PC-3 (cell line): ENCODE measurements at regions not wholly inside any gene's neighbourhood (a gene's known extent, or its start where the extent isn't known, plus 50 kb on each side); places are given as distances from the start of the nearest gene placed in this dataset.

Source experiments
- ATAC-seq: fragments of 200-7000 bp; cut with Tn5 transposase; 2 replicates; pipeline ENCODE4 v1.9.1; 2020; ENCODE audit warnings: mild to moderate bottlenecking, moderate library complexity
- BruUV-seq: library from RNA; stranded (reverse); fragments of 400-500 nt; replicated peaks from 2 replicates; lab custom pipeline; 2021; lab: Mats Ljungman, UMichigan
- CTCF ChIA-PET: fragments of 300-600 bp; sonication (Branson Sonifier 250); formaldehyde crosslinking; loops from one replicate; lab custom pipeline; 2022; ENCODE audit warnings: antibody characterized with exemption; lab: Charles Lee
- POLR2A ChIA-PET: fragments of 300-600 bp; sonication (Branson Sonifier 250); formaldehyde crosslinking; loops from one replicate; lab custom pipeline; 2022; ENCODE audit warnings: antibody characterized with exemption; ENCODE audit not compliant: unreplicated experiment; lab: Charles Lee
- DNase-seq: peaks from one replicate; pipeline ENCODE4 v3.0.0-alpha.2; 2015
- H2AFZ ChIP-seq: fragments of 300-600 bp; sonication (generic); 2 replicates; pipeline ENCODE4 v1.6.0; 2016; ENCODE audit warnings: antibody characterized with exemption, low read length
- H3F3A ChIP-seq: fragments of 300-600 bp; sonication (generic); one replicate; pipeline ENCODE4 v1.6.0; 2017; ENCODE audit warnings: antibody characterized with exemption, low read length, control low read depth, mild to moderate bottlenecking; ENCODE audit not compliant: unreplicated experiment
- H3K27ac ChIP-seq: fragments of 300-600 bp; sonication (generic); 2 replicates; pipeline ENCODE4 v1.5.1; 2016; ENCODE audit warnings: mild to moderate bottlenecking, low read length
- H3K27me3 ChIP-seq: fragments of 300-600 bp; sonication (generic); 2 replicates; pipeline ENCODE4 v1.6.1; 2016; ENCODE audit warnings: low read length, mixed read lengths
- H3K36me3 ChIP-seq: fragments of 300-600 bp; sonication (generic); 2 replicates; pipeline ENCODE4 v1.6.1; 2016; ENCODE audit warnings: low read depth, mixed run types, low read length, mixed read lengths
- H3K4me1 ChIP-seq: fragments of 300-600 bp; sonication (generic); 2 replicates; pipeline ENCODE4 v1.5.1; 2016; ENCODE audit warnings: low read length; ENCODE audit not compliant: insufficient read depth
- H3K4me2 ChIP-seq: fragments of 300-600 bp; sonication (generic); 2 replicates; pipeline ENCODE4 v1.6.0; 2016; ENCODE audit warnings: low read length
- H3K4me3 ChIP-seq: fragments of 300-600 bp; sonication (generic); 2 replicates; pipeline ENCODE4 v1.5.1; 2016; ENCODE audit warnings: mild to moderate bottlenecking, low read length, mixed read lengths
- H3K79me2 ChIP-seq: fragments of 300-600 bp; sonication (generic); 2 replicates; pipeline ENCODE4 v1.6.1; 2017; ENCODE audit warnings: low read length, mixed read lengths
- H3K9ac ChIP-seq: fragments of 300-600 bp; sonication (generic); 2 replicates; pipeline ENCODE4 v1.6.0; 2016; ENCODE audit warnings: mild to moderate bottlenecking, low read length
- H3K9me2 ChIP-seq: fragments of 300-600 bp; sonication (generic); replicated peaks from 2 replicates; pipeline ENCODE4 v1.6.1; 2016; ENCODE audit warnings: mixed run types, low read length, mixed read lengths
- H3K9me3 ChIP-seq: fragments of 300-600 bp; sonication (generic); 2 replicates; pipeline ENCODE4 v1.6.1; 2016; ENCODE audit warnings: low read length, mixed read lengths
- H4K20me1 ChIP-seq: fragments of 300-600 bp; sonication (generic); 2 replicates; pipeline ENCODE4 v1.6.1; 2016; ENCODE audit warnings: low read length, mixed read lengths
- EZH2 ChIP-seq: fragments of 300-600 bp; sonication (generic); IDR thresholded peaks from one replicate; pipeline ENCODE4 v1.6.1; 2017; ENCODE audit warnings: antibody characterized with exemption, mild to moderate bottlenecking, low read length; ENCODE audit not compliant: unreplicated experiment
- EZH2phosphoT487 ChIP-seq: fragments of 300-600 bp; sonication (generic); IDR thresholded peaks from 2 replicates; pipeline ENCODE4 v1.6.1; 2018; ENCODE audit warnings: mild to moderate bottlenecking, antibody characterized with exemption, low read length, borderline replicate concordance
- intact Hi-C: fragments of 100-400 bp; cut with micrococcal nuclease; formaldehyde crosslinking; loops from 2 replicates; pipeline ENCODE4 v1.9.0; 2023
- TF ChIP-seq, protein P1 (sequence below): fragments of 300-600 bp; sonication (generic); conservative IDR thresholded peaks from 2 replicates; pipeline ENCODE4 v1.5.1; 2017; ENCODE audit warnings: antibody characterized with exemption, low read depth, mild to moderate bottlenecking, low read length

DNA sequence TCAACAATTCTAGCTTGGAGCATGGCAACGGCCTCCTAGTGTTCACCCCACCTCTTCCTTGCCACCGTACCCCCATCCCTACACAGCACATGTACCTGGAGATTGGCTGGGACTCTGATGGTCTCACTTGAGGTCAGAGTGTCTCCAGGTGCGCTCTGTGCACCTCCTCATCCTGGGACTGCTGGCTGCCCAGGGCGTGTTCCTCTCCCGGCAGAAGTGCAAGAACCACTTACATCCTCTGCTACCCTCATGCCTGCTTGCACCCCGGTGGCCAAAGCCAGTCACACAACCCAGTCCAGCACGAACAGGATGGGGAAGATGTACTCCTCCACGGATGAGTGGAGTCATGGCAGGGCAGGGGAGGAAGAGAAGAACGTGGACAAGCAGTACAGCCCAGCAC, 151.5 kb downstream of the ASB1 start:
- intact Hi-C loops, result no loop called here

DNA sequence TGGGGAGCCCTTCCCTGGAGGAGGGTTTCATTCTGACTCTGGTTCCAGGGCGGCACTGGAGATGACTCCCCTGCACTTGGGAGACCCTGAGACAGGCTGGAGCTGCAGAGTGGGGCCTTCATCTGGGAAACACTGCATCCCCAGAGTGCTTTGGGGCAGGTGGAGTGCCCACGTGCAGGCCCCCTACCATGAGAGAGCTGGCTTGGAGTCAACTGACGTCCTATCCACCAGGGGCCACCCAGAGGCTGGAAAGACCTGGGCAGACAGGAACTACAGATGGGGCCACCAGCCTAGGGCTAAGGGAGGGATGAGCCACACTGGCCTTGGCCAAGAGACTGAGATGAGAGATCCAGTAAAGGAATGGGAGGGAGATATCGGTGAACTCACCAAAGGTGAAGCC, 153.8 kb downstream of the ASB1 start:
- Histone ChIP-seq H3K4me2 (no peak overlapping the region), H3K4me3 (no peak overlapping the region), H2AFZ (no peak overlapping the region), H3K27ac (no peak overlapping the region), H3K27me3 (no peaks in the 10 kb centered on the region; the same call in 1 of the 2 replicates), H4K20me1 (no peaks in the 10 kb centered on the region), H3K9ac (no peak overlapping the region), H3K4me1 (no peaks in the 10 kb centered on the region), H3K79me2 (no peaks in the 10 kb centered on the region), H3K9me3 (no peaks in the 10 kb centered on the region), H3F3A (no peaks in the 10 kb centered on the region), H3K9me2 (no peaks in the 10 kb centered on the region), H3K36me3 (no peaks in the 10 kb centered on the region)
- ChIA-PET POLR2A (no interaction called here), CTCF (no interaction called here)
- TF ChIP-seq EZH2 (no peak), EZH2phosphoT487 (no peak)
- TF ChIP-seq, protein P1, sequence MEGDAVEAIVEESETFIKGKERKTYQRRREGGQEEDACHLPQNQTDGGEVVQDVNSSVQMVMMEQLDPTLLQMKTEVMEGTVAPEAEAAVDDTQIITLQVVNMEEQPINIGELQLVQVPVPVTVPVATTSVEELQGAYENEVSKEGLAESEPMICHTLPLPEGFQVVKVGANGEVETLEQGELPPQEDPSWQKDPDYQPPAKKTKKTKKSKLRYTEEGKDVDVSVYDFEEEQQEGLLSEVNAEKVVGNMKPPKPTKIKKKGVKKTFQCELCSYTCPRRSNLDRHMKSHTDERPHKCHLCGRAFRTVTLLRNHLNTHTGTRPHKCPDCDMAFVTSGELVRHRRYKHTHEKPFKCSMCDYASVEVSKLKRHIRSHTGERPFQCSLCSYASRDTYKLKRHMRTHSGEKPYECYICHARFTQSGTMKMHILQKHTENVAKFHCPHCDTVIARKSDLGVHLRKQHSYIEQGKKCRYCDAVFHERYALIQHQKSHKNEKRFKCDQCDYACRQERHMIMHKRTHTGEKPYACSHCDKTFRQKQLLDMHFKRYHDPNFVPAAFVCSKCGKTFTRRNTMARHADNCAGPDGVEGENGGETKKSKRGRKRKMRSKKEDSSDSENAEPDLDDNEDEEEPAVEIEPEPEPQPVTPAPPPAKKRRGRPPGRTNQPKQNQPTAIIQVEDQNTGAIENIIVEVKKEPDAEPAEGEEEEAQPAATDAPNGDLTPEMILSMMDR, result no peak
- no peak for ATAC-seq
- no TSS peak for BruUV-seq
- intact Hi-C loops, result no loop called here
- no peak for DNase-seq

More for the DNA sequence above, 151.5 kb downstream of the ASB1 start:
- ChIA-PET POLR2A (no interaction called here), CTCF (no interaction called here)
- H3K9me2 ChIP-seq, result no peaks in the 10 kb centered on the region
- H3K36me3 ChIP-seq, result no peaks in the 10 kb centered on the region
- H3K4me2 ChIP-seq, result no peak overlapping the region
- H3K9me3 ChIP-seq, result no peaks in the 10 kb centered on the region
- H3K4me3 ChIP-seq, result no peak overlapping the region
- no peak for TF ChIP-seq EZH2phosphoT487
- TF ChIP-seq EZH2, result no peak
- TF ChIP-seq, protein P1, result no peak
- H2AFZ ChIP-seq, result no peak overlapping the region
- DNase-seq (no peak), ATAC-seq (no peak)
- no TSS peak for BruUV-seq
- H3F3A ChIP-seq, result no peaks in the 10 kb centered on the region
- H4K20me1 ChIP-seq, result no peaks in the 10 kb centered on the region
- H3K79me2 ChIP-seq, result no peaks in the 10 kb centered on the region
- no peak overlapping the region for H3K27ac ChIP-seq
- no peak overlapping the region for H3K9ac ChIP-seq
- H3K27me3 ChIP-seq, result no peaks in the 10 kb centered on the region; the same call in 1 of the 2 replicates
- no peaks in the 10 kb centered on the region for H3K4me1 ChIP-seq

DNA sequence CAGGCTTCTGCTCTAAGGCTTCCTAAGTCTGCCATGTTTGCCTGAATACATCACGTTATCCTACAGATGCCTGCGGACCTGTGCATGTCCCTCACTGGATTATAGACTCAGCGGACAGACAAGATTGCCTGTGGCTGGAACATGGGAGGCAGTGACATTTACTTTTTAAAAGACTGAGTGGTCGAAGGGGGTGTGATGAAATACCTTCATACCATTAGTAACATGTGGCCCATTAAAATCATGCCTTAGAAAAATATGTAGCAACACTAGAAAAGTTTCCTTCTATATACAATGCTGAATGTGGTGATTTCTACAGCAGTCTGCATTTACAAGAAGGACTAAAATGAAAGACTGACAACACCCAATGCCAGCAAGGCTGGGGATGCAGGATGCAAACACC, 154.4 kb downstream of the ASB1 start:
- Histone ChIP-seq H3K4me3 (no peak overlapping the region), H3K4me2 (no peak overlapping the region), H3K36me3 (no peaks in the 10 kb centered on the region), H4K20me1 (no peaks in the 10 kb centered on the region), H3K9me2 (no peaks in the 10 kb centered on the region), H3K27ac (no peak overlapping the region), H2AFZ (no peak overlapping the region), H3K27me3 (no peaks in the 10 kb centered on the region; the same call in 1 of the 2 replicates), H3K79me2 (no peaks in the 10 kb centered on the region), H3K9me3 (no peaks in the 10 kb centered on the region), H3K4me1 (no peaks in the 10 kb centered on the region), H3K9ac (no peak overlapping the region), H3F3A (no peaks in the 10 kb centered on the region)
- BruUV-seq, result no TSS peak
- intact Hi-C loops, result no loop called here
- no peak for TF ChIP-seq EZH2
- TF ChIP-seq, protein P1, result no peak
- no peak for TF ChIP-seq EZH2phosphoT487
- DNase-seq (no peak), ATAC-seq (no peak)
- CTCF ChIA-PET, result no interaction called here
- POLR2A ChIA-PET, result no interaction called here
